ENCODE measurements at regions not wholly inside any gene's neighbourhood (a gene's known extent, or its start where the extent isn't known, plus 50 kb on each side); places are given as distances from the start of the nearest gene placed in this dataset.

DNA sequence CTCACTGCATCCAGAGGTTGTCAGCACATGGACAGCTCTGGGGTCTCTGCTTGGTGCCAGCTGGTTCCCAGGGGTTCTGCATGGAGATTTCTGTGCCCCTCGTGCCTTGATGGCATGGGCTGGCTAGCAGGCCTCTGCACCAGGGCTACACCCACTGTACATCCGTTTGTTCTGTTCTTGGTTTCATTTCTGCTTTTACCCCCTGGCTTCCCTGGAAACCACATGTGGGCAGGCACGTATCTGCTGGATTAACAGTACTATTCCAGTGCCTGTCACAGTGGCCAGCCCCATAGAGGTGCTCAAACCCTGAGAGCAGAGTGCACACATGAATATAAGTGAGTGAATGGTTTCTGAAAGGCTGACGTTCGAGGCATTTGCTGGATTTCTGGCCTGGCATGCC lies 207.2 kb upstream of the GPR26 start:
- peak overlapping the region; percentile 65 to 99 (median 98) for H3K27ac Mint-ChIP-seq
- no peak overlapping the region for H2AK5ac ChIP-seq (ENCODE audit: insufficient read length, low read length)
- WGBS (ENCODE audit: extremely low coverage, insufficient read length, low lambda C conversion rate): no CpG with 5 or more reads among the region's 5 CpGs
- no peak overlapping the region for H2BK120ac ChIP-seq (ENCODE audit: low read depth, low read length, poor library complexity, severe bottlenecking)
- no peak for DNase-seq
- H3K79me1 ChIP-seq (ENCODE audit: insufficient read depth, low read depth, low read length, poor library complexity, severe bottlenecking): no peaks in the 10 kb centered on the region
- H3K14ac ChIP-seq (ENCODE audit: insufficient read depth, low read length): no peak overlapping the region
- TF ChIP-seq, protein P1, sequence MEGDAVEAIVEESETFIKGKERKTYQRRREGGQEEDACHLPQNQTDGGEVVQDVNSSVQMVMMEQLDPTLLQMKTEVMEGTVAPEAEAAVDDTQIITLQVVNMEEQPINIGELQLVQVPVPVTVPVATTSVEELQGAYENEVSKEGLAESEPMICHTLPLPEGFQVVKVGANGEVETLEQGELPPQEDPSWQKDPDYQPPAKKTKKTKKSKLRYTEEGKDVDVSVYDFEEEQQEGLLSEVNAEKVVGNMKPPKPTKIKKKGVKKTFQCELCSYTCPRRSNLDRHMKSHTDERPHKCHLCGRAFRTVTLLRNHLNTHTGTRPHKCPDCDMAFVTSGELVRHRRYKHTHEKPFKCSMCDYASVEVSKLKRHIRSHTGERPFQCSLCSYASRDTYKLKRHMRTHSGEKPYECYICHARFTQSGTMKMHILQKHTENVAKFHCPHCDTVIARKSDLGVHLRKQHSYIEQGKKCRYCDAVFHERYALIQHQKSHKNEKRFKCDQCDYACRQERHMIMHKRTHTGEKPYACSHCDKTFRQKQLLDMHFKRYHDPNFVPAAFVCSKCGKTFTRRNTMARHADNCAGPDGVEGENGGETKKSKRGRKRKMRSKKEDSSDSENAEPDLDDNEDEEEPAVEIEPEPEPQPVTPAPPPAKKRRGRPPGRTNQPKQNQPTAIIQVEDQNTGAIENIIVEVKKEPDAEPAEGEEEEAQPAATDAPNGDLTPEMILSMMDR (conservative IDR thresholded peaks at IDR 0.05): no peak
- H3K79me2 ChIP-seq (ENCODE audit: insufficient read depth, low read length): no peaks in the 10 kb centered on the region
- no peak overlapping the region for H2BK12ac ChIP-seq (ENCODE audit: insufficient read length, low read depth, low read length)
- no peak overlapping the region for H4K5ac ChIP-seq (ENCODE audit: insufficient read length, low read depth, low read length)
- no peak overlapping the region for H3K4me2 ChIP-seq (ENCODE audit: insufficient read depth, insufficient read length, low read length)
- H3K4ac ChIP-seq (ENCODE audit: low read depth, low read length): no peak overlapping the region; the same call in 1 of the 2 replicates
- H4K20me1 ChIP-seq (ENCODE audit: control insufficient read depth, insufficient read depth, insufficient read length): no peaks in the 10 kb centered on the region
- no peak overlapping the region for H4K91ac ChIP-seq (ENCODE audit: insufficient read length, low read depth, low read length)
- no peaks in the 10 kb centered on the region for H3K23me2 ChIP-seq (ENCODE audit: insufficient read length, low read depth, low read length, poor library complexity, severe bottlenecking)
- no peak overlapping the region for H4K8ac ChIP-seq (replicated peaks; ENCODE audit: insufficient read length, low read depth, low read length)
- no peaks in the 10 kb centered on the region for H3K27me3 ChIP-seq (ENCODE audit: insufficient read depth, low read length)
- H2BK15ac ChIP-seq (ENCODE audit: low read depth, low read length): no peak overlapping the region
- H2AFZ ChIP-seq (ENCODE audit: low read length): no peak overlapping the region
- no peaks in the 10 kb centered on the region; the same call in none of the 2 replicates for H3K27me3 Mint-ChIP-seq (ENCODE audit: low read depth)
- H3K4me1 Mint-ChIP-seq: peaks cover 50 to 54% of the 10 kb centered on the region in 2 experiments
- no peak overlapping the region for H3K27ac ChIP-seq (ENCODE audit: insufficient read length, low read depth, low read length)
- no peak overlapping the region for H3T11ph ChIP-seq (ENCODE audit: low read length)
- H2BK5ac ChIP-seq (ENCODE audit: insufficient read length, low read length): no peak overlapping the region
- H3K9ac ChIP-seq (ENCODE audit: extremely low read depth, insufficient read length, low read length): no peak overlapping the region
- peaks cover 8% of the 10 kb centered on the region; the same call in 1 of the 2 replicates for H3K4me1 ChIP-seq (ENCODE audit: insufficient read depth, low read length)
- H3K4me3 Mint-ChIP-seq: peak overlapping the region in 1 of 2 experiments; percentile 36; a peak in 1 of 5 replicates
- no peaks in the 10 kb centered on the region; a peak in 2 of 7 replicates for H3K36me3 Mint-ChIP-seq (ENCODE audit: insufficient read depth in 1 of 3, low read depth in 3 of 3)
- no peak overlapping the region for H2BK20ac ChIP-seq (ENCODE audit: low read depth, low read length, poor library complexity, severe bottlenecking)
- no peaks in the 10 kb centered on the region for H3K9me3 Mint-ChIP-seq
- H3K9me3 ChIP-seq (ENCODE audit: control insufficient read depth, low read depth, low read length): no peaks in the 10 kb centered on the region
- H3K56ac ChIP-seq (ENCODE audit: insufficient read length, low read depth, low read length): no peak overlapping the region
- no peak overlapping the region for H3K18ac ChIP-seq (ENCODE audit: insufficient read length, low read depth, low read length)
- H3K23ac ChIP-seq (ENCODE audit: insufficient read length, low read depth, low read length): no peak overlapping the region

Measured in H9 (cell line).